ENCODE measurements at regions not wholly inside any gene's neighbourhood (a gene's known extent, or its start where the extent isn't known, plus 50 kb on each side); places are given as distances from the start of the nearest gene placed in this dataset.

GRCh38 chr5:23419115-23419514 is 88.3 kb upstream of the PRDM9 start:
- Histone ChIP-seq H2AFZ (ENCODE audit: insufficient read depth, low read depth, low read length, poor library complexity, severe bottlenecking) (no peak overlapping the region), H4K20me1 (ENCODE audit: control insufficient read depth, insufficient read depth, low read length, poor library complexity, severe bottlenecking) (no peaks in the 10 kb centered on the region), H3K27me3 (replicated peaks in 1 of 4; ENCODE audit: control extremely low read depth in 1 of 4, control insufficient read depth in 3 of 4, insufficient read depth in 4 of 4, low read length in 3 of 4) (no peaks in the 10 kb centered on the region), H3K4me3 (ENCODE audit: control extremely low read depth in 1 of 5, extremely low read depth in 1 of 5, insufficient read depth in 1 of 5, low read depth in 2 of 5, low read length in 4 of 5) (no peak overlapping the region), H3K9ac (ENCODE audit: low read length) (no peak overlapping the region), H3K4me1 (ENCODE audit: control insufficient read depth in 2 of 2, insufficient read depth in 2 of 2, low read length in 2 of 2) (no peaks in the 10 kb centered on the region), H3K9me3 (ENCODE audit: control extremely low read depth in 1 of 3, control insufficient read depth in 2 of 3, insufficient read depth in 1 of 3, low read length in 2 of 3) (peaks cover 0 to 3% (median 0%) of the 10 kb centered on the region in 3 donors), H3K27ac (ENCODE audit: low read length in 2 of 2) (no peak overlapping the region), H3K4me2 (replicated peaks; ENCODE audit: low read depth, low read length, poor library complexity, severe bottlenecking) (no peak overlapping the region), H3K36me3 (replicated peaks in 1 of 2; ENCODE audit: control extremely low read depth in 1 of 2, control insufficient read depth in 1 of 2, extremely low read depth in 1 of 2, insufficient read depth in 2 of 2, low read length in 1 of 2) (no peaks in the 10 kb centered on the region), H3K79me2 (ENCODE audit: control insufficient read depth, insufficient read depth, low read length) (no peaks in the 10 kb centered on the region)
- no peak overlapping the region for H3K27ac Mint-ChIP-seq
- TF ChIP-seq EZH2 (IDR thresholded peaks at IDR 0.05; ENCODE audit: borderline replicate concordance, insufficient read depth, low read depth, low read length, poor library complexity, severe bottlenecking) = no peak
- TF ChIP-seq CTCF (IDR thresholded peaks at IDR 0.05) = no peak
- DNase-seq (no peak), ATAC-seq (ENCODE audit: low read depth) (no peak)
- no peak overlapping the region for H3K4me3 Mint-ChIP-seq
- ChIA-PET POLR2A (no interaction called here), CTCF (no interaction called here)
- WGBS (ENCODE audit: insufficient coverage) = 100% methylated on average over 1 of the region's 1 CpG
- no peaks in the 10 kb centered on the region for H3K27me3 Mint-ChIP-seq
- peaks cover 9% of the 10 kb centered on the region for H3K9me3 Mint-ChIP-seq (ENCODE audit: insufficient read depth)
- H3K4me1 Mint-ChIP-seq = no peaks in the 10 kb centered on the region
- intact Hi-C loops (cut with micrococcal nuclease) = no loop called here

GRCh38 chr5:23412515-23412914 is 94.9 kb upstream of the PRDM9 start:
- TF ChIP-seq EZH2 (IDR thresholded peaks at IDR 0.05; ENCODE audit: borderline replicate concordance, insufficient read depth, low read depth, low read length, poor library complexity, severe bottlenecking) (no peak), CTCF (IDR thresholded peaks at IDR 0.05) (no peak)
- Mint-ChIP-seq H3K4me1 (no peaks in the 10 kb centered on the region), H3K27ac (no peak overlapping the region), H3K9me3 (ENCODE audit: insufficient read depth) (no peaks in the 10 kb centered on the region), H3K4me3 (no peak overlapping the region), H3K27me3 (no peaks in the 10 kb centered on the region)
- ATAC-seq (ENCODE audit: low read depth) = no peak
- ChIA-PET POLR2A (no interaction called here), CTCF (no interaction called here)
- intact Hi-C loops (cut with micrococcal nuclease) = no loop called here
- H3K4me3 ChIP-seq (ENCODE audit: control extremely low read depth in 1 of 5, extremely low read depth in 1 of 5, insufficient read depth in 1 of 5, low read depth in 2 of 5, low read length in 4 of 5) = no peak overlapping the region
- no peak overlapping the region for H3K9ac ChIP-seq (ENCODE audit: low read length)
- 82% methylated on average over 1 of the region's 3 CpGs for WGBS (ENCODE audit: insufficient coverage)
- no peak overlapping the region for H3K27ac ChIP-seq (ENCODE audit: low read length in 2 of 2)
- peaks cover 0 to 6% (median 0%) of the 10 kb centered on the region in 3 donors for H3K9me3 ChIP-seq (ENCODE audit: control extremely low read depth in 1 of 3, control insufficient read depth in 2 of 3, insufficient read depth in 1 of 3, low read length in 2 of 3)
- no peaks in the 10 kb centered on the region for H4K20me1 ChIP-seq (ENCODE audit: control insufficient read depth, insufficient read depth, low read length, poor library complexity, severe bottlenecking)
- no peak for DNase-seq
- no peaks in the 10 kb centered on the region for H3K79me2 ChIP-seq (ENCODE audit: control insufficient read depth, insufficient read depth, low read length)
- H3K27me3 ChIP-seq (replicated peaks in 1 of 4; ENCODE audit: control extremely low read depth in 1 of 4, control insufficient read depth in 3 of 4, insufficient read depth in 4 of 4, low read length in 3 of 4) = no peaks in the 10 kb centered on the region
- no peaks in the 10 kb centered on the region for H3K4me1 ChIP-seq (ENCODE audit: control insufficient read depth in 2 of 2, insufficient read depth in 2 of 2, low read length in 2 of 2)
- H3K4me2 ChIP-seq (replicated peaks; ENCODE audit: low read depth, low read length, poor library complexity, severe bottlenecking) = no peak overlapping the region
- H2AFZ ChIP-seq (ENCODE audit: insufficient read depth, low read depth, low read length, poor library complexity, severe bottlenecking) = no peak overlapping the region
- H3K36me3 ChIP-seq (replicated peaks in 1 of 2; ENCODE audit: control extremely low read depth in 1 of 2, control insufficient read depth in 1 of 2, extremely low read depth in 1 of 2, insufficient read depth in 2 of 2, low read length in 1 of 2) = no peaks in the 10 kb centered on the region
